GM18502 (cell line): ENCODE measurements at regions not wholly inside any gene's neighbourhood (a gene's known extent, or its start where the extent isn't known, plus 50 kb on each side); places are given as distances from the start of the nearest gene placed in this dataset.
A peak's percentile ranks its signal among the peaks of the same experiment; 100 is the strongest.
"Not testable (repeated sequence)": the region's sequence is repeated elsewhere in the genome, so short reads cannot be mapped to it uniquely, and the experiment has no call there.

Source experiments
- ATAC-seq: cut with Tn5 transposase; IDR thresholded peaks from one replicate; pipeline ENCODE4 v1.9.1; 2021; ENCODE audit warnings: mild to moderate bottlenecking; ENCODE audit not compliant: unreplicated experiment, poor library complexity

GRCh38 chr7:81491573-81491972 lies 278.3 kb downstream of the HGF start:
- ATAC-seq = no peak

GRCh38 chr7:81488210-81488609 lies 281.6 kb downstream of the HGF start:
- no peak for ATAC-seq

GRCh38 chr7:81487516-81487915 lies 282.3 kb downstream of the HGF start:
- no peak for ATAC-seq

GRCh38 chr7:81484261-81484660 lies 285.6 kb downstream of the HGF start:
- no peak for ATAC-seq

GRCh38 chr7:81482600-81483186 lies 287.2 kb downstream of the HGF start:
- ATAC-seq = peak; percentile 76

GRCh38 chr7:81478664-81479063 lies 291.2 kb downstream of the HGF start:
- ATAC-seq = no peak

GRCh38 chr7:81478201-81478600 lies 291.6 kb downstream of the HGF start:
- not testable (repeated sequence) for ATAC-seq

GRCh38 chr7:81473236-81473635 lies 296.6 kb downstream of the HGF start:
- no peak for ATAC-seq

GRCh38 chr7:81470724-81471379 lies 299.0 kb downstream of the HGF start:
- ATAC-seq = no peak

GRCh38 chr7:81469869-81470723 lies 299.8 kb downstream of the HGF start:
- peak; percentile 72 for ATAC-seq

GRCh38 chr7:81469153-81469868 lies 300.5 kb downstream of the HGF start:
- ATAC-seq = no peak

- no peak for ATAC-seq
Observed at GRCh38 chr7:81468526-81468925, 301.3 kb downstream of the HGF start.

GRCh38 chr7:81467964-81468363 lies 301.9 kb downstream of the HGF start:
- no peak for ATAC-seq

- ATAC-seq = no peak
Observed at GRCh38 chr7:81462672-81463071, 307.2 kb downstream of the HGF start.

- ATAC-seq = no peak
Observed at GRCh38 chr7:81460250-81461045, 309.4 kb downstream of the HGF start.

GRCh38 chr7:81459485-81459884 lies 310.4 kb downstream of the HGF start:
- no peak for ATAC-seq

- no peak for ATAC-seq
Observed at GRCh38 chr7:81457852-81458522, 311.9 kb downstream of the HGF start.

GRCh38 chr7:81453770-81454169 lies 316.1 kb downstream of the HGF start:
- not testable (repeated sequence) for ATAC-seq

- no peak for ATAC-seq
Observed at GRCh38 chr7:81449105-81449504, 320.7 kb downstream of the HGF start.
